Transverse colon (tissue), 4 donors: ENCODE measurements at regions not wholly inside any gene's neighbourhood (a gene's known extent, or its start where the extent isn't known, plus 50 kb on each side); places are given as distances from the start of the nearest gene placed in this dataset.

Experiments
- DNase-seq: peaks from one replicate; pipeline ENCODE4 v3.0.0-alpha.2; 2019
- H3K27ac ChIP-seq, 4 donors: fragments of 200-600 bp; sonication (generic); 2 replicates each; pipeline ENCODE4 v1.5.1; 2016 to 2018; ENCODE audit warnings: inconsistent platforms in 4 of 4
- H3K27me3 ChIP-seq: fragments of 200-600 bp; sonication (generic); 2 replicates; pipeline ENCODE4 v1.5.1; 2017; ENCODE audit warnings: inconsistent platforms
- H3K36me3 ChIP-seq, 4 donors: fragments of 200-600 bp; sonication (generic); 2 replicates each; pipeline ENCODE4 v1.5.1; 2017 to 2019; ENCODE audit warnings: inconsistent platforms in 4 of 4
- H3K4me1 ChIP-seq, 4 donors: fragments of 200-600 bp; sonication (generic); 2 replicates each; pipeline ENCODE4 v1.5.1; 2017 to 2020; ENCODE audit warnings: inconsistent platforms in 4 of 4
- H3K4me3 ChIP-seq, 4 donors: fragments of 200-600 bp; sonication (generic); 1 replicate in 1 of 4; 2 replicates in 3 of 4; pipeline versions ENCODE4 v1.5.1 to v1.6.1; 2017 to 2019; ENCODE audit warnings: inconsistent platforms in 4 of 4
- H3K9me3 ChIP-seq, 2 donors: fragments of 200-600 bp; sonication (generic); 2 replicates each; pipeline ENCODE4 v1.5.1; 2017 to 2019; ENCODE audit warnings: inconsistent platforms in 2 of 2
- EP300 ChIP-seq: sonication (generic); formaldehyde crosslinking; IDR thresholded peaks from one replicate; pipeline ENCODE4 v1.6.1; 2017; ENCODE audit warnings: antibody characterized with exemption, low read depth
- POLR2A ChIP-seq: fragments of 450-650 bp; IDR thresholded peaks from one replicate; pipeline ENCODE4 v1.6.1; 2016; ENCODE audit warnings: antibody characterized with exemption, mild to moderate bottlenecking, moderate library complexity
- POLR2AphosphoS5 ChIP-seq, 3 donors: sonication (generic); formaldehyde crosslinking; IDR thresholded peaks; one replicate each; pipeline ENCODE4 v1.6.1; 2016; ENCODE audit warnings: antibody characterized with exemption in 3 of 3
- WGBS, 2 donors: methylation state at CpG; one replicate each; pipeline ENCODE4 v1.1.5; 2018; ENCODE audit warnings: low coverage in 1 of 2; 5-methylcytosine and 5-hydroxymethylcytosine counted together
- in situ Hi-C, 4 donors: fragments of 200-750 bp; cut with MboI; loops; one replicate each; pipeline versions ENCODE4 v1.15.0 to v1.15.1; 2017; ENCODE audit warnings: low sequenced_read_pairs in 3 of 4, low pct_ligation_motif_present in 1 of 4, low pct_unique_long_range_greater_than_20kb in 1 of 4
- intact Hi-C: fragments of 100-400 bp; cut with DNase I; formaldehyde crosslinking; loops from one replicate; pipeline ENCODE4 v1.15.1; 2023; ENCODE audit warnings: low total_unique reads
- TF ChIP-seq, protein P1 (sequence below), 5 experiments: fragments of 200-600 bp in 3 of 5; fragments of 450-650 bp in 2 of 5; sonication (generic) in 3 of 5; IDR thresholded peaks; 1 replicate in 2 of 5; 2 replicates in 3 of 5; pipeline ENCODE4 v1.5.1; 2016 to 2017; ENCODE audit warnings: antibody characterized with exemption in 5 of 5, inconsistent platforms in 3 of 5, mild to moderate bottlenecking in 2 of 5, moderate library complexity in 1 of 5

DNA sequence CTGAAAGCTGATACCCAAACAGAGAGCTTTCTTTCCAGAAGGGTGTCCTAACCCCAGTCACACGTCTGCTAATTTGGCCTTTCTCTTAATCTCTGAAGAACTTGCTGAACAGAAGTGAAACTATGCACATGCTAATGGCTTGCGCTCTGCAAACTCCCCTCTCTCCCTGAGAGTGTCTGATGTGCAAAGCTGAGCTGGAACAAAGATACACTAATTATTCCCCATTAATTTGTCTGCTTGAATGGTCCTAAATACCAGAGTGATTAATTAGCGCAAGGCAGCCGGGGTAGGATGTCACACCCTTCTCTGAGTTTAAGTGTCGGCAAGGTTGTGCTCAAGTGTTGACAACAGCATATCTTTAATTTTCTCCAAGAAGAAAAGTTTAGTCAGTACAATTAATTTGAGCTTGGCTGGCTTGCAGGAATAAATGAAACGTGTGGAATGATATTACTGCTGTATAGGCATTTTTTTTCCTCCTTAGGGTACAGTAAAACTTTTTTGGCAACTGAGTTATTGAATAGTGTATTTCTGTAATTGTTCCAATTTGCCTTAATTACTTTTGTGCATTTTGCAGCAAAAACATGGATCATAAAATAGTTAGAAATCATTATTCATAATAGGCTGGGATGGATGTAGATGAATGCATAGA is 715.9 kb upstream of the POU3F2 start:
- no peaks in the 10 kb centered on the region for H3K27me3 ChIP-seq
- no peaks in the 10 kb centered on the region for H3K4me1 ChIP-seq
- no peak overlapping the region for H3K27ac ChIP-seq
- DNase-seq, result no peak
- WGBS, 2 donors, result 33 to 55% methylated on average over 4 to 6 of the region's 6 CpGs
- H3K9me3 ChIP-seq, result no peaks in the 10 kb centered on the region
- intact Hi-C loops (no loop called here), in situ Hi-C loops (no loop called here)
- TF ChIP-seq, protein P1, sequence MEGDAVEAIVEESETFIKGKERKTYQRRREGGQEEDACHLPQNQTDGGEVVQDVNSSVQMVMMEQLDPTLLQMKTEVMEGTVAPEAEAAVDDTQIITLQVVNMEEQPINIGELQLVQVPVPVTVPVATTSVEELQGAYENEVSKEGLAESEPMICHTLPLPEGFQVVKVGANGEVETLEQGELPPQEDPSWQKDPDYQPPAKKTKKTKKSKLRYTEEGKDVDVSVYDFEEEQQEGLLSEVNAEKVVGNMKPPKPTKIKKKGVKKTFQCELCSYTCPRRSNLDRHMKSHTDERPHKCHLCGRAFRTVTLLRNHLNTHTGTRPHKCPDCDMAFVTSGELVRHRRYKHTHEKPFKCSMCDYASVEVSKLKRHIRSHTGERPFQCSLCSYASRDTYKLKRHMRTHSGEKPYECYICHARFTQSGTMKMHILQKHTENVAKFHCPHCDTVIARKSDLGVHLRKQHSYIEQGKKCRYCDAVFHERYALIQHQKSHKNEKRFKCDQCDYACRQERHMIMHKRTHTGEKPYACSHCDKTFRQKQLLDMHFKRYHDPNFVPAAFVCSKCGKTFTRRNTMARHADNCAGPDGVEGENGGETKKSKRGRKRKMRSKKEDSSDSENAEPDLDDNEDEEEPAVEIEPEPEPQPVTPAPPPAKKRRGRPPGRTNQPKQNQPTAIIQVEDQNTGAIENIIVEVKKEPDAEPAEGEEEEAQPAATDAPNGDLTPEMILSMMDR (IDR thresholded peaks at IDR 0.05), result no peak
- TF ChIP-seq POLR2AphosphoS5 (IDR thresholded peaks at IDR 0.05), result no peak
- no peak for TF ChIP-seq POLR2A
- TF ChIP-seq EP300, result no peak
- H3K4me3 ChIP-seq, result no peak overlapping the region
- no peaks in the 10 kb centered on the region for H3K36me3 ChIP-seq

- DNase-seq, result no peak
- no peaks in the 10 kb centered on the region for H3K36me3 ChIP-seq
- in situ Hi-C loops (no loop called here), intact Hi-C loops (no loop called here)
- TF ChIP-seq POLR2AphosphoS5 (IDR thresholded peaks at IDR 0.05) (no peak), POLR2A (no peak), EP300 (no peak)
- TF ChIP-seq, protein P1 (IDR thresholded peaks at IDR 0.05), result no peak
- no peak overlapping the region for H3K27ac ChIP-seq
- no peaks in the 10 kb centered on the region for H3K4me1 ChIP-seq
- no peak overlapping the region for H3K4me3 ChIP-seq
- H3K27me3 ChIP-seq, result no peaks in the 10 kb centered on the region
- H3K9me3 ChIP-seq, result no peaks in the 10 kb centered on the region
- 45 to 77% methylated on average over 2 of the region's 2 CpGs for WGBS, 2 donors
Observed at GRCh38 chr6:98124171-98124570, 710.2 kb upstream of the POU3F2 start.

DNA sequence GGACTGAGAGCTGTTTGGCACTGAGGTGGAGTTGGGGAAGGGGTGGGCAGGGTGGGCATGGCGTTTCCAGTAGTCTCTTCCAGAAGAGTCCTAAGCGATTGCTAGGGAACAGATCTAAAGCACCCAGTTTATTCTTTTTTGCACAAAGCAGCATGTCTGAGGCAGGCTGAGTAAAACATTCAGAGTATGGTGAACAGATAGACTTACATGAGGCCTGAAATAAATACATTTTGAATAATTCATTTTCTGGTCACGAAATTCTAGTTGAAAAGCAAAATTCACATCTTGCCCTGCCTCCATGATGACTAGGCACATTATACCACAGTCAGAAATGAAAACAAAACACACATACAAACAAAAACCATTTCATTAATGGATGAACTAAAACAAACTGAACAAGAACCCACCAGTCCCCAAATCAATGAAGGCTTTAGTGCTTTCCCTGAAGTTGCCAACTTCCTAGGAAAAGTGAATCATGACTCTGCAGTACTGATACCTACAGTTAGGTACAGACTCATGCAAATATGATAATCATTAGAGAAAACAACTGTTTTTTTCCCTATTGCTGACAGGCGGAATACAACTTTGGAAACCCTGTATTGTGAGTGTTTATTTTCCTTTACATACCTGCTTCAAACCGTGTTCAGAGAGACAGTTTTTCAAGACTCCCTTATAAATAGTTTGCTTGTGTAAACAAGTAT is 702.9 kb upstream of the POU3F2 start:
- Histone ChIP-seq H3K9me3 (no peaks in the 10 kb centered on the region), H3K4me1 (no peaks in the 10 kb centered on the region), H3K4me3 (no peak overlapping the region), H3K36me3 (no peaks in the 10 kb centered on the region), H3K27ac (no peak overlapping the region), H3K27me3 (no peaks in the 10 kb centered on the region)
- intact Hi-C loops (no loop called here), in situ Hi-C loops (no loop called here)
- TF ChIP-seq, protein P1 (IDR thresholded peaks at IDR 0.05), result no peak
- TF ChIP-seq POLR2AphosphoS5 (IDR thresholded peaks at IDR 0.05) (no peak), EP300 (no peak), POLR2A (no peak)
- WGBS, 2 donors, result 41 to 47% methylated on average over 5 of the region's 5 CpGs
- DNase-seq, result no peak

DNA sequence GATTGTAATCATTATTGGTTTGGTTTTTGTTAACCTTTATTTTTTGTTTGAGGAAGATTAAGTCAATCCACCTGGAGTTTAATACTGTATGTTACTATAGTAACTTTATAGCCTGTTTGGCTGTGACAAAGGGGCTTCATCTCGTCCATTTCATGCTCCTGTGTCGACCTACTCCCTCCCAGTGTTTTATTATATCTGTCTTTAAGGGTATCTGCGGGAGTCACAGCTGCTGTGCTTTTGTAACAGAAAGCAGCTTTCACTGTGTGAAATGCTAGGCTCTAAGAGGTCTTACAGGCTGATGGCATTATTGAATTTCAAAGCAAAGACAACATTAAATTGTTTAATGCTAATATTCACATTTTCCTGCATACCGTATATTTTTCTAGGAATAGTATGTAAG is 698.0 kb upstream of the POU3F2 start:
- no peak overlapping the region for H3K4me3 ChIP-seq
- no peak for DNase-seq
- 12 to 15% methylated on average over 4 of the region's 4 CpGs for WGBS, 2 donors
- in situ Hi-C loops (no loop called here), intact Hi-C loops (no loop called here)
- no peaks in the 10 kb centered on the region for H3K27me3 ChIP-seq
- no peaks in the 10 kb centered on the region for H3K36me3 ChIP-seq
- no peak for TF ChIP-seq EP300
- TF ChIP-seq POLR2AphosphoS5 (IDR thresholded peaks at IDR 0.05), result no peak
- TF ChIP-seq, protein P1 (IDR thresholded peaks at IDR 0.05), result no peak
- TF ChIP-seq POLR2A, result no peak
- H3K4me1 ChIP-seq, result no peaks in the 10 kb centered on the region
- H3K27ac ChIP-seq, result no peak overlapping the region
- H3K9me3 ChIP-seq, result no peaks in the 10 kb centered on the region
